GM19395 (cell line): ENCODE measurements at regions not wholly inside any gene's neighbourhood (a gene's known extent, or its start where the extent isn't known, plus 50 kb on each side); places are given as distances from the start of the nearest gene placed in this dataset.

Source experiments
- ATAC-seq: cut with Tn5 transposase; IDR thresholded peaks from one replicate; pipeline ENCODE4 v1.9.1; 2021; ENCODE audit warnings: mild to moderate bottlenecking, moderate library complexity; ENCODE audit not compliant: unreplicated experiment

DNA sequence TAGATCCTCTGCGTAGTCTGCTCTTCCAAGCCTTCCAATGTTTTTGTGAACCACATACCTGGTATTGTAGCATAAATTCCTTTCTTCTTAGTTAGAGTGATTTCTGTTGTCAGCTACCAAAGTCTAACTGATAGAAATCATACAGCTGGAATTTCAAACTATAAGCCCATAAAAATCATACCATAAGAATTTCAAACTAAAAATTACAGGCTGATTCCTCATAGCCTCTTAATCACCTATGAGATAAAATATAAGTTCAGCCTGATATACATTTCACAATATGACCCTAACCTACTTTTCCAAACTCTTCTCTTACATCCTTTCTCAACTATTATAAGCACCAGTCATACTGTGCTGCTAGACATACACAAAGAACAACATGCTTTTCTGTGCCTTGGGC is 64.8 kb downstream of the PTHLH start:
- ATAC-seq = no peak

DNA sequence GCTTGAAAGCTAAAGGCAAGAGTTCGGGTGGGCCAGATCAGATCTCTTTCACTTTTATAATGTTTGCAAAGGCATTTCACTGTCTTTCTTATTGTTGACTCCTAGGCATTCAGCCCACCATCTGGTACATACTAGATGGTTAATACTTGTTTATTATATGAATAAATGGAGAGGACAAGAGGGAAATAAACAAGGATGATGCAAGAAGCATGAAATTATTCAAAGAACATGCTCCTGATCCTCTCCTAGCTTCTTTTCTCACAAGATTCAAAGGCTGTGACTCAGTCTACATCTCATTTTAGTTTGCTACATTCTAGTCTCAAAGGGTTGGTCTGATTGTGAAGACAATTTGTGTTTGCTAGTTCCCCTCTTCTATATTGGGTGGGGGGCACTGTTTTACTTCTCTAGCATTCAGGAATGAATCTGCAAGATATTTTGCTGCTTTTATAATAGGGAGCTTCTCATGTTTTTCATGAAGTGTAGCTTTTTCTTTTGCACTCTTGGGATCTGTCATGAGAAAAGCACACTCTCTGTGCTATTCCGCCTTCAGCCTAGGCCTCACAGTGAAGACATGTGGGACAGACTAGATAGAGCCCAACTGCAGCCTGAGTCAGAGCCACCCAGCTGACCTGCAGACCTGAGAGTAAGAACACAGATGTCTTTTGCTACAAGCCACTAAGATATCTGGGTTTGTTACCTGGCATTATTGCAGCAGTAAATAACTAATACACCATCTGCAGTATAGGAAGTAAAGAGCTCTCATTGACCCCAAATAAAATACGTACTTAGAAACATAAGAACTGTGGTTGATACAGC is 65.7 kb downstream of the PTHLH start:
- no peak for ATAC-seq

DNA sequence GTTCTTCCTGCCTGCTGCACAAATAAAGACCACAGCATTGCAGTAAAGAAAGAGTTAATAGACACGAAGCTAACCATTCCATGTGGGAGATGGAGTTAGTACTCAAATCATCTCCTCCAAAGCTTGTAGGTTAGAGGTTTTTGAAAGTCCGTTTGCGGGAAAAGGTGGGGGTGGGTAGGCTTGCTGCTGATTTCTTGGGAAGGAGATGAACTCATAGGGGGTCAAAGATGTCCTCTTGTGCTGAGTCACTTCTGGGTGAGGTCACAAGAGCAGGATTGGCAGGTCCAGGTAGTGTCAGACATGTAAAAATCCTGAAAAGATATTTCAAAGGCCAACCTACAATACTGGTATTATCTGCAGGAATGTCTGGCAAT is 66.4 kb downstream of the PTHLH start:
- ATAC-seq = no peak

DNA sequence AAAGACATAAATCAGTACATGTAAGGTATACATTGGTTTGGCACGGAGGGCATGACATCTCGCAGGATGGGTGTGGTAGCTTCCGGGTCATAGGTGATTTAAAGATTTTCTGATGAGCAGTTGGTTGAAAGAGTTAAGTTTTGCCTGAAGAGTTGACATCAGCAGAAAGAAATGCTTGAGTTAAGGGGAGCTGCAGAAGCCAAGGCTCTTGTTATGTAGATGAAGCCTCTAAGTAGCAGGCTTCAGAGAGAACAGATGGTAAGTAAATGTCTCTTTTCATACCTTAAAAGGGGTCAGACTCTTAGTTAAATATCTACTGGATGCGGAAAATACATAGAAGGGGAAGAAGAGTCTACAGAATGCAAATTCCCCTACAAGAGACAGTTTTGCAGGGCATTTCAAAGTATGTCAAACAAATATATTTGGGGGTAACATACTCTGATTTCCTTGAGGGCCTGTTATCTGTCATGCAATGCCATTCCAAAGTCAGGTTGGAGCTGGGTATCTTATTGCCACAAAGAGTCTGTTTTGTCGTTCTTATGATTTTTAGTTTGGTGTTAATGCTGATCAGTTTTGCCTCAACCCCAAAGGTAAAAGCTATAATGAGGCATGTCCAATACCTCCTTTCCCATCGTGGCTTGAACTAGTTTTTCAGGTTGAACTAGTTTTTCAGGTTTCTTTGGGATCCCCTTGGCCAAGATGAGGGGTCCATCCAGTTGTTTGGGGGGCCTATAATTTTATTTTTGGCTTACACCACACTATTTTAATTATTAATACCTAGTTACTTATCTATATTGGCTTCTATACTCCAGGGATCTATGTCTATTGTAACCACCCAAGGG is 67.0 kb downstream of the PTHLH start:
- ATAC-seq = no peak

DNA sequence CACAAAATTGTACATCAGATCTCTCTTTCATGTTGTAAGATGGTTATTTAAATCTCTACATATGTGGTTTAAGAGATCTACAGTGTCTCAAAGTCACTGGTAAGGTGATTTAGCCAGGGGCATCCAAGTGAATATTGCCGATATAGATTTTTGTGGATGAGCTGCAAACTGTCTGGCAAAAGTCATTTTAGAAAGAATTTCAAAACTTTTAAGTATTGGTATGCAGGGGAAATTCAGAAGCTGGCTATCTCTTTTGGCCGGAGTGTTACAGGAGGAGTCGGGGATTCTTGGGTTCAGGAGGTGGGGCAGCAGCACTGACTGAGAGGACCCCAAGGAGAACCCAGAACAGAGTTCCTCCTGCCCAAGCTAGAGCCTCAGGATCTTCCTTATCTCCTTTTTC is 69.9 kb downstream of the PTHLH start:
- no peak for ATAC-seq

DNA sequence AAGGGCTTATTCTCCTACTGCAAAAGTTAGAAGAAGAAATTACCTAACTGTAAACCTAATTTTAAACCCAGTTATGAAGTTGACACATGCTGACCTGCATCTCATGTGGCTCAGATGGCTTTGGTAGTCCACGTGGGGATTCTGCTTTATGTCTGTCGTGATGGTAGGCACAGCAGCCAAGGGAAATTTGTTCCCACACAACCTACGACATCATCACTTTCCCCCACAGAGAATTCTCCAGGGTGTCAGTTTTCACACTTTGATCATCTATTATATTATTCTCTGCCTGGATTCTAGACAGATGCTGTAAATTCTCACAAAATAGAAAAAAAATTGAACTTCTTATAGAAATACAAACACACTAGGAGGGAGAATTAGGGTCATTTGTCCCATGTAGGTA is 70.6 kb downstream of the PTHLH start:
- ATAC-seq = no peak

DNA sequence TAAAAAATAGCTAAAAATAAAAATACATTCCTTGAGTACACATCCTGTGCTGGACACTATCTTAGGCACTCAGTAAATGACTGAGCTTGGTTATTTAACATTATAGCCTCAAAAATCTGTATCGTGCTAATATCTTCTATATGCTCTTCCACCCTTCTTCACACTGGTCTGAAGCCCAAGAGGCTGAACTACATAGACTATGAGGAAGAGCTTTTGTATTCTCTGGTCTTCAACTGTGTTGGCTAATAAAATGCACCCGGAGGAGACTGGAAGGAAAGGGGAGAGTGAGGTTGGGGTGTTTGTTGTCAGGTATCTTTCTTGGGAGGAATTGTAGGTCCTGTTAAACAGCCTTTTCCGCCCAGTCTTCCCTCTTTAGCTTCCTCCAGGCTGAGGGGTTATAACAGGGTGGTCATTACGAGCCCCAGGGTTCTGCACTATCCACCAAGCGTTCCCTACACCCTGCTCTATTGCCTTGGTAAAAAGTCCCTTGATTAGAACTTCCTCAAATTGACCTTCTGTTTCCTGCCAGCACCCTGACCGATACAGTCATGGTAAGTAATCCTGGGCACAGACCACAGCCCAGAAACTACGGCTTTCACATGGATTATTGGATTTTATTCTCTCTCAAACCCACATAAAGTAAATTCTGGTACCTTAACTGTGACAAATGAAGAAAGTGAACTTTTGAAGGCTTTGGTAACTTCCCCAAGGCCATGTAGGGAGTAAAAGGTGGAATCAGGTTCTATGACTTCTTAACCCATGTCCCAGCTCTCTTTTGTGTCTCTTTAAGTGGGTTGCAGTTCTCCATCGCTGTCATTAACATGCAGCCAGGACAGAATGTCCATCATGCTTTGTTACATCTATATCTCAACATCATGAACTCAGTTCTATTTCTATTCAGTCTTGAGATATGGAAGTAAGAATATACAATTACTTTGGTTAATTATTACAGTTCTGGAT is 71.3 kb downstream of the PTHLH start:
- ATAC-seq = no peak

DNA sequence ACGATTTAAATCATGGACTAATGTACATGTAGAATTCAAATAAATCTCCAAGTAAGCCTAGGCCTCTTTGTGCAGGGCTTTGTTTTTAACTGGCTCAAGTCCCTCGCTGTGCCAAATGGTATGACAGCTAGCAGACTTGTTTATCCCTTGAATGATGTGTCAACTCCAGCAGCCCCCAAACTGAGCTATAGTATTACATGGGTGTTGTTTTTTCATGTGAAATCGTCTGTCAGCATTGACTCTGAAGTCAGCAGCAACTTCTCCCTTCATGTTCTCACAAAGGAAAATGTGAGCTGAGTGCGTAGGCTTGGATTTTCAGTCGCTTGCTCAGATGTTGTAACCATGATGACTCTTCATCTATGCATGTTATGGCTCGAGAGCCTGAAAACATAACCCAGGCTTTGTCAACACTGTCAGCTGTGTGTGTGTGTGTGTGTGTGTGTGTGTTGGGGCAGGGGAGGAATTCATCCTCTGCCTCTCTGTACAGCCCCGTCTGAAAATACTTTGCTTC is 73.3 kb downstream of the PTHLH start:
- no peak for ATAC-seq

DNA sequence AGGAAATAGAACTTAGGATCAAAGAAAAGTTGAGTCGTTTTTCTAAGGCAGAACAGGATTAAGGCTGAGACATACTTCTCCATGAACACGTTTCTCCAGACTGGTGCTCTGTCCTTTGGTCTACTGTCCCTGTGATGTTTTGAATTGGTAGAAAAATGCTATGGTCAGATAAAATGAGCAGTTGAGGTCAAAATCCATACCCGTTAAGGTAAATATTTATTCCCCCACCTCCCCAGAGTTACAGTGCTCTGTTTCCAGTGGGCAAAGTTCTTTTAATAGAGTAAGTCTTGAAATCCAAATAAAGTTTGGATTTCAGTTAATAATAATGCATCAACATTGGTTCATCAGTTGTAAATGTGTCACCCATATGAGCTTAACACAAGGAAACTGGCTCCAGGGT is 74.5 kb downstream of the PTHLH start:
- no peak for ATAC-seq

DNA sequence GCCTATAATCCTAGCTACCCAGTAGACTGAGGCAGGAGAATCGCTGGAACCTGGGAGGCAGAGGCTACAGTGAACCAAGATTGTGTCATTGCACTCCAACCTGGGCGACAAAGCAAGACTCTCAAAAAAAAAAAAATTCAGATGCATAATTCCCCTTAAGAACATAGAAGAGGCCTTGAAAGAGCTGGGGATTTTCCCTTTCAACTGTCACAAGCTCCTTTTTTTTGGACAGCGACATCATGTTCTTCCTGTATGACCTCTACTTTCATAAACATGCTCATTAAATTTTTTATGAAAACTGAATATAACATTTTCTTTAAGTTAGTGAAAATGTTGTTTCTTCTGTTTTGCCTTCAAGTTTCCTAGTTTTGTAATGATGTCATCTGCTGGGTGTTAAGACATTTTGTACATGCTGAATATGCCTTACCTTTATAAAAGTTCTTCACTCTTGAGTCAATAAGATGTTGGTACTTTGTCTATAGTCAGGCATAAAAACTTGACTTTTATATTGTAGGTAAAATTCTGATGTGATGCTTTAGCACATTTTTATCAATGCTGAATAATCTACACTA is 76.0 kb downstream of the PTHLH start:
- ATAC-seq = no peak

DNA sequence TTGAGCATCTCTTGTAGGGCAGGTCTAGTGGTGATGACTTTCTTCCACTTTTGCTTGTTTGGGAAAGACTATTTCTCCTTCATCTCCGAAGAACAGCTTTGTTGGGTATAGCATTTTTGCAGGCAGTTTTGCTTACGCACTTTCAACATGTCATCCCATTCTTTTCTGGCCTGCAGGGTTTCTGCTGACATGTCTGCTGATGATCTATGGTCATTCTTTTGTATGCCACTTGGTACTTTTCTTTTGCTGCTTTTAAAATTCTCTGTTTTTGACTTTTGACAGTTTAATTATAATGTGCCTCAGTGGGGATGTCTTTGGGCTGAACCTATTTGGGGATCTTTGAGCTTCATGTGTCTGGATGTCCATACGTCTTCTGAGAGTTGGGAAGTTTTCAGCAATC is 78.2 kb downstream of the PTHLH start:
- no peak for ATAC-seq

DNA sequence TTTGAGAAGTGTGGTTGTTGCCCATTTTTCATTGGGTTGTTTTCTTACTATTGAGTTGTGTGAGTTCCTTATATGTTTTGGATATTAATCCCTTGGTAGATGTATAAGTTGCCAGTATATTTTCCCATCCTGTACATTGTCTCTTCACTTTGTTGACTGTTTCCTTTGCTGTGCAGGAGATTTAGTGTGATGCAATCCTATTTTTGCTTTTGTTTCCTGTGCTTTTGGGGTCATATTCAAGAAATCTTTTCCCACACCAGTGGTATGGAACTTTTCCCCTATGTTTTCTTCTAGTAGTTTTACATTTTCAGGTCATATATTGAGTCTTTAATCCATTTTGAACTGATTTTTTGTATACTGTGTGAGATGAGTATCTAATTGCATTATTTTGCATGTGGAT is 92.8 kb downstream of the PTHLH start:
- ATAC-seq = no peak

DNA sequence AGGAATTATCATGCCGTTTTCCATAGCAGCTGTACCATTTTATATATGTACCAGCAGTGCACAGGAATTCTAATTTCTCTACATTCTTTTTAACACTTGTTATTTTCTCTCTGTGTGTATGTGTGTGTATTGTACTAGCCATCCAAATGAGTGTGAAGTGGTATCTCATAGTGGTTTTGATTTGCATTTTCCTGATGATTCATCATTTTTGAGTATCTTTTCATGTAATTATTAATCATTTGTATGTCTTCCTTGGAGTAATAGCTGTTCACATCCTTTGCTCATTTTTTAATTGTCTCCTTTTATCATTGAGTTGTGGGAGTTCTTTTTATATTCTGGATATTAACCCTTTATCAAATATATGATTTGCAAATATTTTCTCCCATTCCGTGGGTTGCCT is 95.6 kb upstream of the MANSC4 start:
- no peak for ATAC-seq

DNA sequence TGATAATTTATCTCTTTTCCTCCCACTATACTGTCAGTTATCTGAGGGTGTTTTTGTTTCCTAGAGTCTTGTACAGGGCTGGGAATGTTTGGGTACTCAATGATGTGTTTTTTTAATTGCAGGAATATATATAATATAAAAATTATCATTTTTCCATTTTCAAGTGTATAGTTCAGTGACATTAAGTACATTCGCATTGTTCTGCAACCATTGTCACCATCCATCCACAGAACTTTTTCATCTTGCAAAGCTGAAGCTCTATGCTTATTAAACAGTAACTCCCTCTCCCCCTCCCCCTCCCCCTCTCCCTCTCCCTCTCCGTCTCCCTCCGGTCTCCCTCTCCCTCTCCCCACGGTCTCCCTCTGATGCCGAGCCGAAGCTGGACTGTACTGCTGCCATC is 93.0 kb upstream of the MANSC4 start:
- no peak for ATAC-seq

DNA sequence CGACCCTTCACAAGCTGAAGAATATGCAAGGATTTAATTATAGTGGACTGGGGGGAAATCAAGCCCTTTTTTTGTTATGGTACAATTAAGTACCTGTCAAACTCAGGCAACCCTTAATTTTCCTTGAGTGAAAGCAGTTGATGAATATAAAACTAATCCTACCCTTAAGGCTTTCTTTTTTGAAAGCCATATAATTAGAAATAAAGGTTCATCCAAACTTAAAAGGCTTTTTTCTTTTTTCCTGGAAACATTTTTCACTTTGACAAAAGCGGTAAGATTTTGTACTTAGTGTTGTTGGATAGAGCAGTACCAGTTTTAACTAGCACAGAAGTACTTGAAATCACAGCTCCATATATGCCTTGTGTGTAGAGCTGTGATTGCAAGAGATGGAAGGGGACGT is 91.9 kb upstream of the MANSC4 start:
- no peak for ATAC-seq

DNA sequence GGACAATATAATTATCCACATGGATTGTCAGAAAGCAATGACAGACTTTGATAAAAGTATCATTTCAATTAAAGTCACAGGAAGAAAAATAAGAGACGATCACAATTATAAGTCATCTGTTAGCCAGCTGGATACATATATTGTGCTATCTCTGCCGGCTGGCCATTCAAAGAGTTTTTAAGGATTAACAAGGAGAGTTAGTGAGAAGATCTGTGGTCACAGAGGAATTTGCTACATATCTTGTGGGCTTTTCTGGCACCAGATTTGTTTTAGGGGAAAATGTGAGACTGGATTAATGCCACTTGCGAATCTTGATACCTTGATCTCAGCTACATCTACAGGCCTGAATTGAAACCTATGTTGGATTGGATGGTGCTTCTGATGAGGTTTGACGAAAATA is 90.9 kb upstream of the MANSC4 start:
- no peak for ATAC-seq

DNA sequence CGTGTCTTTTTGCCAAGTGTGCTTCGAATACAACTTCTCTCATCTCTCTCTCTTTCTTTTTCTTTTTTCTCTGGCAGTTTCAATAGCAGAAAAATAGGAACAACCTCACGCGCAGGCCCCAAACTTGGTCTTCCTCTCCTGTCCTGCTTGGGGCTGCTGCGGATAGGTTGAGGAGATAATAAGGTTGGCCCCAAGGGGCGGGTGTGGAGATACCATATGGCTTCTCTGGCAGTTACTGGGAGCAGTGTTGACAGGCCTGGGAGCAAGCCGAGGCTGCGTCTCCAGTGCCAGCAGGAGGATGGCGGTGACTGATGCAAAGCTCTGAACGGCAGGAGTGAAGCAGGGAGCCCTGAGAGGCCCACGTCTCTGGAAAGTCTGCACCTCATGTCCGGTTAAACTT is 89.5 kb upstream of the MANSC4 start:
- ATAC-seq = no peak

DNA sequence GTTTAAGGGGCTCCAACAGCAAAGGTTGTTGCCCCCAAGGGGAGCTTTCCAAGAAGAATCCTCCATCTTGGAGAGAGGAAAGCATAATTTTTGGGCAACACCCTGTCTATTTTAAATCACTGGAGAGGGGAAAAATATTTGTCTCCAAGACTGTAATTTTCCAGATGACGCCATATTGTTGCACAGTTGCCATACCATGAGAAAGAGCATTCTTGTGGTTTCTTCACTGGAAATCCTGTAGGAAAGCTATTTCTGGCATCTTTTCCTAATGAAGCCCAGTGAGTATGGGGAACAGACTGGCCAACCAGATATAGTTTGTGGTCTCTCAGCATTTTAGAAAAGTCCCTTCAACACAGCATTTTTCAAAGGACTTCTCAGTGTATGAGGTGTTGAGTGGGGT is 88.1 kb upstream of the MANSC4 start:
- ATAC-seq = no peak

DNA sequence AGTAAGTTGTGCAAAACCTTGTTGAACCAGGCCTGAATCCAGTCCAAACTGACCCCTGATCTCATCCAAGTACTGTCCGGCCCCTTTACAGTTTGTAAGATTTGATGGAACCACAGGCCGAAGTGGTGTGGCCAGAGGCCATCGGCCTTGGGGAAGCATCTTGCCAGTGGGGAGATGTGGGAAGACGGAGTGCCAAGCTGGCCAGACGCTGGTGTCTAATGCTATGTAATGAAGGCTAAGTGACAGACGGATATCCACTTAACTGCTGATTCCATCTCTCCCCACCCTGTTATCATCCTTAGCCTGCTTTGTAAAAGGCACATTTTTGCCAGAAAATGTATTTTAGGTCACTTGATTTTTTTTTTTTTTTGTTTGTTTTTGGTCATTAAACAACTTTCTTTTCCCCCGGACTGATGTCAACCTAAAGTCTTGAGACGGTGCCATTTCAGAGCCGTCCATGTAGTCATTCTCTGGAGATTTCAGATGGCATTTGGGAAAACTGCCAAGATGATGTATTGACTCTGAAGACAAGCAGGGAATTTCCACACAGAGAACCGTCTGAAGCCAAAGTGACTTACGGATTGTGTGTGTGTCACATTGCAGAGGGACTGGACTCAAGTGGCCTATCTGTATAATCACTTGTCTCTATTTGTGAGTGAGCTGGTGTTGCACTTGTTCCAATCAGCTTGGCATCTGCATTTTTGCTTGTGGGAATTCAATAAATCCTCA is 86.5 kb upstream of the MANSC4 start:
- no peak for ATAC-seq

DNA sequence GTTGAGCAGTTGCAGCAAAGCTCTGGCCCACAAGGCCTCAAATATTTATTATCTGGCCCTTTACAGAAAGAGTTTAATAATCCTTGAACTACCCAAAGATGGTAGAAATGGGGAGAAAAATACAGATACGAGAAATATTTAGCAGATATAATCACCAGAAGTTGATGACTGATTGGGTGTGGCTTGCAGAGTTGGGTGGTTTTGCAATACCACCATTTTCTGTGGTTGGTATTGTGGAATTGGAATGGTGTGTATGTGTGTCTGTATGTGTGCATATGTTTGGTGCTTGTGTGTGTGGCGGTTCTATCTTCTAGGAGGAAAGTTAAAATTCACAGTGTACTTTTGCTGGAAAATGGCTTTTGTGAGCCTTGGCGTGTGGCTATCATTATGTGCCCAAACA is 85.4 kb upstream of the MANSC4 start:
- no peak for ATAC-seq
